ENCODE measurements at regions not wholly inside any gene's neighbourhood (a gene's known extent, or its start where the extent isn't known, plus 50 kb on each side); places are given as distances from the start of the nearest gene placed in this dataset.

- no peak for TF ChIP-seq POLR2A (IDR thresholded peaks at IDR 0.05)
- TF ChIP-seq, protein P1, sequence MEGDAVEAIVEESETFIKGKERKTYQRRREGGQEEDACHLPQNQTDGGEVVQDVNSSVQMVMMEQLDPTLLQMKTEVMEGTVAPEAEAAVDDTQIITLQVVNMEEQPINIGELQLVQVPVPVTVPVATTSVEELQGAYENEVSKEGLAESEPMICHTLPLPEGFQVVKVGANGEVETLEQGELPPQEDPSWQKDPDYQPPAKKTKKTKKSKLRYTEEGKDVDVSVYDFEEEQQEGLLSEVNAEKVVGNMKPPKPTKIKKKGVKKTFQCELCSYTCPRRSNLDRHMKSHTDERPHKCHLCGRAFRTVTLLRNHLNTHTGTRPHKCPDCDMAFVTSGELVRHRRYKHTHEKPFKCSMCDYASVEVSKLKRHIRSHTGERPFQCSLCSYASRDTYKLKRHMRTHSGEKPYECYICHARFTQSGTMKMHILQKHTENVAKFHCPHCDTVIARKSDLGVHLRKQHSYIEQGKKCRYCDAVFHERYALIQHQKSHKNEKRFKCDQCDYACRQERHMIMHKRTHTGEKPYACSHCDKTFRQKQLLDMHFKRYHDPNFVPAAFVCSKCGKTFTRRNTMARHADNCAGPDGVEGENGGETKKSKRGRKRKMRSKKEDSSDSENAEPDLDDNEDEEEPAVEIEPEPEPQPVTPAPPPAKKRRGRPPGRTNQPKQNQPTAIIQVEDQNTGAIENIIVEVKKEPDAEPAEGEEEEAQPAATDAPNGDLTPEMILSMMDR (IDR thresholded peaks at IDR 0.05): no peak
Measured at GRCh38 chr3:130258532-130258952, 86.9 kb upstream of the COL6A5 start.

Data from transverse colon (tissue), 3 donors.